Nephron (organoid): ENCODE measurements at regions not wholly inside any gene's neighbourhood (a gene's known extent, or its start where the extent isn't known, plus 50 kb on each side); places are given as distances from the start of the nearest gene placed in this dataset.

Experiments used
- H3K27ac Mint-ChIP-seq, 3 experiments: 2 replicates each; pipeline ENCODE4 v1.8.0; 2020; ENCODE audit warnings: mixed read lengths in 3 of 3, mild to moderate bottlenecking in 2 of 3, moderate library complexity in 1 of 3
- H3K27me3 Mint-ChIP-seq: 2 replicates; pipeline ENCODE4 v1.8.0; 2021; ENCODE audit warnings: low read depth, mild to moderate bottlenecking, moderate library complexity, mixed read lengths
- H3K36me3 Mint-ChIP-seq: 2 replicates; pipeline ENCODE4 v1.8.0; 2020; ENCODE audit warnings: low read depth, mixed read lengths
- H3K4me1 Mint-ChIP-seq: 2 replicates; pipeline ENCODE4 v1.8.0; 2020; ENCODE audit warnings: mixed read lengths
- H3K4me3 Mint-ChIP-seq, 3 experiments: 2 replicates each; pipeline ENCODE4 v1.8.0; 2020; ENCODE audit warnings: mild to moderate bottlenecking in 3 of 3, mixed read lengths in 3 of 3, moderate library complexity in 2 of 3
- H3K9me3 Mint-ChIP-seq: 2 replicates; pipeline ENCODE4 v1.8.0; 2020; ENCODE audit warnings: mixed read lengths
- TF ChIP-seq, protein P1 (sequence below), 3 experiments: fragments of 200-600 bp; sonication (generic); IDR thresholded peaks; one replicate each; pipeline ENCODE4 v1.5.0; 2021; ENCODE audit warnings: antibody characterized with exemption in 3 of 3; ENCODE audit not compliant: unreplicated experiment in 3 of 3

DNA sequence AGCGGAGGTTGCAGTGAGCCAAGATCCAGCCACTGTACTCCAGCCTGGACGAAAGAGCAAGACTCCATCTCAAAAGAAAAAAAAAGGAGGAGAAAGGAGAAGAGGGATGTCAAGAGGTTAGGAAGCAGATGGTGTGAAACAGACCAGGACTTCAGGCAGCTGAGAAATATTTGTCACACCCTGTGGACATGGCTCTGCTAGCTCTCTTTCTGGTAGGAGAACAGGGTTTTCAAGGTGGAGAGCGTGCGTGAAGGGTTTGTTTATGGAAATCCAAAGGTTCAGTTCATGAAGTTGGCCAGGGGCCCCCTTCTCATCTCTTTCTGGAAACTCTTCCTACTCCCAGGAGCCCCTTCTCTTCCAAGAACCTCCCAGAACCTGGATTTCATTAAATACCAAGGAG lies 110.8 kb upstream of the GALNT17 start:
- Mint-ChIP-seq H3K4me1 (peaks cover 23% of the 10 kb centered on the region), H3K9me3 (peaks cover 3% of the 10 kb centered on the region), H3K36me3 (no peaks in the 10 kb centered on the region), H3K4me3 (no peak overlapping the region), H3K27ac (peak overlapping the region in 2 of 3 experiments; percentile 83 to 91), H3K27me3 (no peaks in the 10 kb centered on the region)
- TF ChIP-seq, protein P1, sequence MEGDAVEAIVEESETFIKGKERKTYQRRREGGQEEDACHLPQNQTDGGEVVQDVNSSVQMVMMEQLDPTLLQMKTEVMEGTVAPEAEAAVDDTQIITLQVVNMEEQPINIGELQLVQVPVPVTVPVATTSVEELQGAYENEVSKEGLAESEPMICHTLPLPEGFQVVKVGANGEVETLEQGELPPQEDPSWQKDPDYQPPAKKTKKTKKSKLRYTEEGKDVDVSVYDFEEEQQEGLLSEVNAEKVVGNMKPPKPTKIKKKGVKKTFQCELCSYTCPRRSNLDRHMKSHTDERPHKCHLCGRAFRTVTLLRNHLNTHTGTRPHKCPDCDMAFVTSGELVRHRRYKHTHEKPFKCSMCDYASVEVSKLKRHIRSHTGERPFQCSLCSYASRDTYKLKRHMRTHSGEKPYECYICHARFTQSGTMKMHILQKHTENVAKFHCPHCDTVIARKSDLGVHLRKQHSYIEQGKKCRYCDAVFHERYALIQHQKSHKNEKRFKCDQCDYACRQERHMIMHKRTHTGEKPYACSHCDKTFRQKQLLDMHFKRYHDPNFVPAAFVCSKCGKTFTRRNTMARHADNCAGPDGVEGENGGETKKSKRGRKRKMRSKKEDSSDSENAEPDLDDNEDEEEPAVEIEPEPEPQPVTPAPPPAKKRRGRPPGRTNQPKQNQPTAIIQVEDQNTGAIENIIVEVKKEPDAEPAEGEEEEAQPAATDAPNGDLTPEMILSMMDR (IDR thresholded peaks at IDR 0.05; ENCODE audit: unreplicated experiment in 3 of 3): no peak

DNA sequence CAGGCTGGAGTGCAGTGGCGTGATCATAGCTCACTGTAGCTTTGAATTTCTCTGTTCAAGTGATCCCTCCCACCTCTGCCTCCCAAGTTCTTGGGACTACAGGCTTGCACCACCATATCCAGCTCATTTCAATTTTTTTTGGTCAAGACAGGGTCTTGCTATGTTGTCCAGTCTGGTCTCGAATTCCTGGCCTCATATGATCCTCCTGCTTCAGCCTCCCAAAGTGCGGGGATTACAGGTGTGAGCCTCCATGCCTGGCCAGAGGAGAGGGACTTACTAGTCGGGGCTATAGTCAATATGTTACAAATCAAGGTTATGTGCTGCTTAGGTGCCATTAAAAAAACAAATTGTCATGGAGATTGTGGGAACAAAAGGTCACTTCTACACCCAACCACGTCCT lies 105.3 kb upstream of the GALNT17 start:
- H3K27me3 Mint-ChIP-seq: peaks cover 3% of the 10 kb centered on the region
- H3K4me1 Mint-ChIP-seq: no peaks in the 10 kb centered on the region
- TF ChIP-seq, protein P1 (IDR thresholded peaks at IDR 0.05; ENCODE audit: unreplicated experiment in 3 of 3): no peak
- H3K36me3 Mint-ChIP-seq: no peaks in the 10 kb centered on the region
- no peak overlapping the region for H3K27ac Mint-ChIP-seq
- no peak overlapping the region for H3K4me3 Mint-ChIP-seq
- no peaks in the 10 kb centered on the region for H3K9me3 Mint-ChIP-seq

- TF ChIP-seq, protein P1 (IDR thresholded peaks at IDR 0.05; ENCODE audit: unreplicated experiment in 3 of 3): no peak
- no peaks in the 10 kb centered on the region for H3K36me3 Mint-ChIP-seq
- H3K9me3 Mint-ChIP-seq: peaks cover 7% of the 10 kb centered on the region
- peaks cover 14% of the 10 kb centered on the region for H3K27me3 Mint-ChIP-seq
- H3K4me1 Mint-ChIP-seq: no peaks in the 10 kb centered on the region
- no peak overlapping the region for H3K4me3 Mint-ChIP-seq
- no peak overlapping the region for H3K27ac Mint-ChIP-seq
Observed at GRCh38 chr7:71034243-71034642, 97.7 kb upstream of the GALNT17 start.

- H3K9me3 Mint-ChIP-seq: peaks cover 7% of the 10 kb centered on the region
- TF ChIP-seq, protein P1 (IDR thresholded peaks at IDR 0.05; ENCODE audit: unreplicated experiment in 3 of 3): no peak
- H3K4me3 Mint-ChIP-seq: no peak overlapping the region
- H3K36me3 Mint-ChIP-seq: no peaks in the 10 kb centered on the region
- no peak overlapping the region for H3K27ac Mint-ChIP-seq
- H3K27me3 Mint-ChIP-seq: peaks cover 15% of the 10 kb centered on the region
- no peaks in the 10 kb centered on the region for H3K4me1 Mint-ChIP-seq
Observed at GRCh38 chr7:71042591-71042990, 89.4 kb upstream of the GALNT17 start.

DNA sequence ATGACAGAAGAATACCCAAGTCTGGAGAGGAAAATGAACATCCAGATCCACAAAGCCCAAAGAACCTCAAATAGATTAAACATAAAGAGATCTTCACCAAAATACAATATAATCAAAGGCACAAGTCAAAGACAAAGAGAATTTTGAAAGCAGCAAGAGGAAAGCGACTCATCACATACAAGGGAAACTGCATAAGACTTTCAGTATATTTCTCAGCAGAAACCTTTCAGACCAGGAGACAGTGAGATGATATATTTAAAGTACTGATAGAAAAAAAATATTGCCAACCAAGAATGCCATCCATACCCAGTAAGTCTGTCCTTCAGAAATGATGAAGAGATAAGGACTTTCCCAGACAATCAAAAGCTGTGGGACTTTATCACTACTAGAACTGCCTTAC lies 81.5 kb upstream of the GALNT17 start:
- Mint-ChIP-seq H3K27ac (no peak overlapping the region), H3K27me3 (peaks cover 5% of the 10 kb centered on the region), H3K4me1 (no peaks in the 10 kb centered on the region), H3K9me3 (peaks cover 35% of the 10 kb centered on the region), H3K36me3 (no peaks in the 10 kb centered on the region), H3K4me3 (no peak overlapping the region)
- TF ChIP-seq, protein P1 (IDR thresholded peaks at IDR 0.05; ENCODE audit: unreplicated experiment in 3 of 3): no peak

DNA sequence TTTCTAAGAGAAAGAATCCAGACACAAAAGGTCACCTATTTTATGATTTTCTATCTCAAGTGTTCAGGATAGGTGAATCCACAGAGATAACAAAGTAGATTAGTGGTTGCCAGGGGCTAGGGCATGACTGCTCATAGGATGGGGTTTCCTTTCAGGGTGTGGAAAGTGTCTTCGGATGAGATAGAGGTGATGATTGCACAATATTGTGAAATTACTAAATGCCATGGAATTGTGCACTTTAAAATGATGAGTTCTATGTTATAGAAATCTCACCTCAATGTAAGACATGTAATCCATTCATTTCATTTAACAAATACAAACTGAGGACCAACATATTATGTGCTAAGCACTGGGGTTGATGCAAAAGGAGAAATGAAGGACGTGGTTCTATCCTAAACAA lies 76.4 kb upstream of the GALNT17 start:
- TF ChIP-seq, protein P1 (IDR thresholded peaks at IDR 0.05; ENCODE audit: unreplicated experiment in 3 of 3): no peak
- H3K4me3 Mint-ChIP-seq: no peak overlapping the region
- no peaks in the 10 kb centered on the region for H3K4me1 Mint-ChIP-seq
- H3K27ac Mint-ChIP-seq: no peak overlapping the region
- H3K27me3 Mint-ChIP-seq: no peaks in the 10 kb centered on the region
- no peaks in the 10 kb centered on the region for H3K36me3 Mint-ChIP-seq
- peaks cover 28% of the 10 kb centered on the region for H3K9me3 Mint-ChIP-seq
